DMS79 treated with DMSO at 0.1 percent for 48 hours (cell line): ENCODE measurements at regions not wholly inside any gene's neighbourhood (a gene's known extent, or its start where the extent isn't known, plus 50 kb on each side); places are given as distances from the start of the nearest gene placed in this dataset.
A peak's percentile ranks its signal among the peaks of the same experiment; 100 is the strongest.

ENCODE experiments used
- DNase-seq: peaks from one replicate; lab custom pipeline; 2025; lab: John Stamatoyannopoulos, UW

DNA sequence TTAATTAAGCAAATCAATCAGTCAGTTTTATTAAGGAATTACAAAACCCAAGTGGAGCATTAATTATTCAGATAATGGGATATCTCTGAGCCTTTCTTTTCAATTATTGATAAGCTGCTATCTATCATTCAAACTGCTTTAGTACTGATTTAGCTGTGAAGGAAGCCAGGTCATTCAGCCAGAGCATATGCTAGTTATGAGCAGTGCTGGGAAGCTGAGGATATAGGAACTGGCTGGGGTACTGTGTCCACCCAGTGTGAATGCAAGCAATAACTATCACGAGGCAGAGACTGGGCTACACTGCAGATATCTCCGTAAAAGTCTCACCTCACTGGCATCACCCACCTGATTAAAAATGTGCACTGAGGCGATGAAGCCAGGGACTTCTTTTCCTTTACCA, 496.7 kb upstream of the PIK3C3 start:
- DNase-seq: no peak

DNA sequence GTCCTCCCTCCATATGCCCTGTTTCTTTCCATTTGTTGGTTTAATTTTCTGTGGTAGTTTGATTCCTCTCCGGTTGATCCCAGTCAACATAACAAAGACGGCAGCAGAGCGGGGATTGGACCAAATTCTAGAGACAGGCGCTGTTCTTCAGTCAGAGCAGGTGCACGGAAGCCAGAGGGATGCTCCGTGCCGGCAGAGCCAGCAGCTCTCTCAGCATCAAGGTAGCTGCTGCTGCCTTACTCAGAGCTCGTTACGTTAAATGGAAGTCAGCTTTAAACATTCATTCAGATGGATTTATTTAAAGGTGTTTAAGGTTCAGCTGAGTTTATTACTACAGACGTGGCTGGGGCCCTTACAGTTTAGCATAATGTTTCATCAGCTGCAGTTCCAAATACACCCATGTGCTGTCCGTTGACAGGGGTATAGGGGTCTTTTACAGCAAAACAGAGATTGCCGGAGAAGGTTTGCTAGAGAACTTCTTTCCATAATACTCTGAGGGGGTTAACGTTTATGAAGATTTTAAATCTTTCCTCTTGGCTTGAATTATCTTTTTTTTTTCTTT, 497.2 kb upstream of the PIK3C3 start:
- no peak for DNase-seq

DNA sequence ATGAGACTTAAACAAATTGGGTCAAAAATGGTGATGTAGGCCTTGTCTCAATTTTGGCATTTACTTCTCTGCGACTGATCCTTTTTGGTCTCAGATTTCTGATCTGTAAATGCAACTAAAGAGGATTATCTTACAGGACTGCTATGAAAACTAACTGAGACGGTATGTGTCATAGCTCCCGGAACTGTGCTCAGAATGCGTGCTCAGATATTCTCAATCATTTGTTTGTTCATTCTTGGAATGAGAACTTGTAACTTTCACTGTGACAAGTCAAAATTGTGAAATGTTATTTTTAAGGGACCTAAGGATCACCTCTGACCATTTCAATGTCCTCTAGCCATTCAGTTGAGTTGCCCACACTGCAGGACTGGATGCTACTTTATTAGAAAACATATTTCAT, 498.2 kb upstream of the PIK3C3 start:
- no peak for DNase-seq

DNA sequence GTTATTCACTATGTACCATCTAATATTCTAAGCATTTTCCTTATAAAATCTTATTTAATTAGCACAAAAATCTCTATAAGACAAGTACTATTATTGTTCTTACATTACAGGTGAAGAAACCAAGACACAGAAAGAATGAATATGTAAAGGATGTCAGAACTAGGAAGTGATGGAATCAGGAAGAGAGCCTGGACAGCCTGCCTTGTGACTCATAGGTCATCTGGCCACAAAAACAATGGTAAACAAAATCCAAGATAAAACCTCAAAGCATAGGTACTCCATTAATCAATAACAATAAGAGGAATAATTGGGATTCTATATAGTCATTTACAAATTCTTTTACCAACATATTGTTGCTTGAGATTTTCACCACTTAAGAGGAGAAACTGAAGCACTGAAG, 505.4 kb upstream of the PIK3C3 start:
- no peak for DNase-seq

DNA sequence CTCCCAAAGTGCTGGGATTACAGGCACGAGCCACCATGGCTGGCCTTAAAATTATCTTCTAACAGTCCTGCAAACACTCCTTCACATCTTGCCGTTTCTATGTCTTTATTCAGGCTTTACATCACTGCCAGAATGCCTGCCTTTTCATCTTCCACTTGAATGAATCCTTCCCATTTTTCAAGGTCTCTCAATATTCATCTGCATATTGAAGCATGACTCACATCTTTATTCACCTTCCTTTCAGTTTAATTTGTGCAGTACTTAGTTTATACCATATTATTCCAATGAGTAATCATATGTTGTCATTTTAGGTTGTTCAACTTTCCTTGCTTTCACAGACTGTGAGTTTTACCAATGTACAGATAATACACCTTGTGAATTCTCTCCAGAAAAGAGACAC, 510.1 kb upstream of the PIK3C3 start:
- DNase-seq: no peak

DNA sequence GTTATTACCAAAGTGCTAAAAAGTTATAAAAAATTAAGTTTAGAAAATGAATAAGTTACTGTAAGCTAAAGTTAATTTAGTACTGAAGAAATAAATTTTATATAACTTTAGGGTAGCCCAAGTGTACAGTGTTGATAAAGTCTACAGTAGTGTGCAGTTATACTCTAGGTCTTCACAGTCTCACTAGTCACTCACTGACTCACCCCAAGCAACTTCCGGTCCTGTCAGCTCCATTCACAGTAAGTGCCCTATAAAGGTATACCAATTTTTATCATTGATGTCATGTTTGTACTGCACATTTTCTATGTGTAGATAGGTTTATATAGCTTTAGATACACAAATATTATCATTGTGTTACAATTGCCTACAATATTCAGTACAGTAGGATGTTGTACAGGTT, 518.3 kb upstream of the PIK3C3 start:
- DNase-seq: no peak

DNA sequence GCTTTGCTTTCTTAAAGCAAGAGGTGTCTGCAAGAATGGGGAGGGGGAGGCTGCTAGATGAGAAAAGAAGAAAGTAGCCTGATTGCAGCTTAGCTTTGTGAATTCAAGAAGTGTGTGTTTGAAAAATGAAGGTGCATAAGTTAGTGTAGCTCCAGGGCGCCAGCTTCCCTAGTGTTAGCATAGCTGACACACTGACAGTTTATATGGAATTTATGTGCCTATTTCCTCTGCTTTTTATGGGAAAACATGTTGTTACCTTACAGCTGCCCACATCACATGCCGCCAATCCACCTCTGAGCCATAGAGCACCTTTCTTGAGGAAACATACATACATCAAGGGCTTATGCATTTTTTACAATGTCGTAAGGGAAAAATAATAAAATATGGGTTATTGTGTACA, 536.4 kb upstream of the PIK3C3 start:
- DNase-seq: no peak

DNA sequence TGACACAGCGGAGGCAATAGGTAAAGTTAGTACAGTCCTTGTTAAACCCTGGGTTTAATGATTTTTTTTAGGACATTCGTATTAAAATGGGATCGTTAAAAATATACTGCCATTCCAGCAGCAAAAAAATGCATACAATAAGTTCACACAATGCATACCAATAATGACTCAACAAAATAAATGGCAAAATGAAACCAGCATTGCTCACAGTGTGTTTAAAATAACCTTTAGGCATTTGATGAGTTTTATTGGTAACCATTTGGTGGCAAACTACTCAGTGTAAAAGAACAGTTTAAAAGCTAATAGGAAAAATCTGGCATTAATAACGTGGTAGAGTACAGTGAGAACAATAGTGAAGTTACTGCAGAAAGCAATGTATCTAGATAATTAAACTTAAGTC, 539.0 kb upstream of the PIK3C3 start:
- DNase-seq: no peak

DNA sequence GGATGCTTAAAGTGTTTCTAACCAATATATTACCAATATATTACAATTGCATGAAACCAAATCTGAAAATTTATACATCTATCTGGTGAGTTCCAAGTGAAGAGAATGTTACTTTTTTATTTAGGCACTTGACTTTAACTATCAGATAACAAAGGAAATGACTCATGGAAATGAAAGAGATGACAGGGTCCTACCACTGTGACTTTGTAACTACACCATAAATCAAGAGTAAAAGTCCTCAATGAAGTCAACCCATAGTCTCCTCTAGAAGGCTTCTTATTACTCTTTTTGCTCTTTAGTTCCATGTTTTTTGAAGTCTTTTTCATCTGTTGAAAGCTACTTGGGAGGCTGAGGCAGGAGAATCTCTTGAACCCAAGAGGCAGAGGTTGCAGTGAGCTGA, 545.0 kb upstream of the PIK3C3 start:
- DNase-seq: no peak

DNA sequence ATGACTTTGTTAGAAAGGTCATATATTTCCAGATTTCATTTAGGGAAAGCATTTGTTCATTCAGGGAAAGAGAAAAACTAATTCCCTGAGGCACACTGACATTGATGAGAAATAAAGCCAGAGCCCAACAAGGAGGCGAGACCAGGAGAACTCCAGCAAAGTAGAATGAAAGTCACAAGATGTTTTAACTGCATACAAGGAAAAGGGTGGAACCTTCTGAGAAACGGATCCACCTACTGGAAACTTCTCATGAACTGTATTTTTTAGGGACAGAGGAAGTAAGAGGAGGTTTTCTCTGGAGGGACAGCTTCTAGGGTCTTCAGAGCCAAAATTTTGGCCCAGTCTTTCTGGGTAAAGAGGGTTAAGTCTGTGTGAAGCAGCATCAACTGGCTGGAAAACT, 548.2 kb upstream of the PIK3C3 start:
- DNase-seq: no peak

DNA sequence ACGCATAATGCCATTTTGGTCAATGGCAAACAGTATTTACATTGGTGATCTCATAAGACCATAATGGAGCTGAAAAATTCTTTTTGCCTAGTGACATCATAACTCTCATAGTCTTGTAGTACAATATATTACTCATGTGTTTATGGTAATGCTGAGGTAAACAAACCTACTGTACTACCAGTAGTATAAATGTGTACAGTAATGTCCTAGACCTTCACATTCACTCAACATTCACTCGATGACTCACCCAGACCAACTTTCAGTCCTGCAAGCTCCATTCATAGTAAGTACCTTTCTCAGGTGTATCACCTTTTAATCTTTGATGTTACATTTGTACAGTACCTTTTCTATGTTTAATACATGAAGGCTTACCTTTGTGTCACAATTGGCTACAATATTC, 558.2 kb upstream of the PIK3C3 start:
- DNase-seq: no peak

DNA sequence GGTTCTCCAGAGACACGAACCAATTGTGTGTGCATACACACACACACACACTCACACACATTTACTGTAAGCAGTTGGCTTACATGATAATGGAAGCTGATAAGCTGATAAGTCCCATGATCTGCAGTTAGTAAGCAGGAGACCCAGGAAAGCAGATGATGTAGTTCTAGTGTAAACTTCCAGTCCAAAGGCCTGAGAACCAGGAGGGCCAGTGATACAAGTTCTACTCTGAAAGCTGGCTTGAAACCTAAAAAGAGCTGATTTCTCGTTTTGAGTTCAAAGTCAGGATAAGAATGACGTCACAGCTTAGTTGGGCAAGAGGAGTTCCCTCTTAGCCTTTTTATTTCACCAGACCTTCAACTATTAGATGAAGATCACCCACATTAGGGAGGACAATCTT, 558.8 kb upstream of the PIK3C3 start:
- DNase-seq: no peak

DNA sequence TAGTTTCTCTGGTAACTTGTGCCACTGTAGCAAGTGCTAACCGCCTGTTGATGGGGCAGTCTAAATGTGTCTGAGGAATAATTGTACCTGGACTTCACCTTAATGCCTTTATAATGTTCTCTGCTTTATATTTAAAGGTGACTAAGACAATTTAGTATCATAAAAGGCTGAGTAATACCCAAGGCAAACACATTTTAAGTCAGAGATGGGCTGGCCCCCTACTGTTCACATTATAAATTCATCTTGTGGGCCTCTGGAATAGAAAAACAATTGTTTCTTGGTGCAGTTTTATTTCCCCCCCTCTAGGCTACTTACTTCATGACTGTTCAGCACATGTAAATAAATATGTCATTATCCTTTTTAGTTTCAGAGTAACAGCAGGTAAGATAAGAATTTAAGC, 559.3 kb upstream of the PIK3C3 start:
- no peak for DNase-seq

DNA sequence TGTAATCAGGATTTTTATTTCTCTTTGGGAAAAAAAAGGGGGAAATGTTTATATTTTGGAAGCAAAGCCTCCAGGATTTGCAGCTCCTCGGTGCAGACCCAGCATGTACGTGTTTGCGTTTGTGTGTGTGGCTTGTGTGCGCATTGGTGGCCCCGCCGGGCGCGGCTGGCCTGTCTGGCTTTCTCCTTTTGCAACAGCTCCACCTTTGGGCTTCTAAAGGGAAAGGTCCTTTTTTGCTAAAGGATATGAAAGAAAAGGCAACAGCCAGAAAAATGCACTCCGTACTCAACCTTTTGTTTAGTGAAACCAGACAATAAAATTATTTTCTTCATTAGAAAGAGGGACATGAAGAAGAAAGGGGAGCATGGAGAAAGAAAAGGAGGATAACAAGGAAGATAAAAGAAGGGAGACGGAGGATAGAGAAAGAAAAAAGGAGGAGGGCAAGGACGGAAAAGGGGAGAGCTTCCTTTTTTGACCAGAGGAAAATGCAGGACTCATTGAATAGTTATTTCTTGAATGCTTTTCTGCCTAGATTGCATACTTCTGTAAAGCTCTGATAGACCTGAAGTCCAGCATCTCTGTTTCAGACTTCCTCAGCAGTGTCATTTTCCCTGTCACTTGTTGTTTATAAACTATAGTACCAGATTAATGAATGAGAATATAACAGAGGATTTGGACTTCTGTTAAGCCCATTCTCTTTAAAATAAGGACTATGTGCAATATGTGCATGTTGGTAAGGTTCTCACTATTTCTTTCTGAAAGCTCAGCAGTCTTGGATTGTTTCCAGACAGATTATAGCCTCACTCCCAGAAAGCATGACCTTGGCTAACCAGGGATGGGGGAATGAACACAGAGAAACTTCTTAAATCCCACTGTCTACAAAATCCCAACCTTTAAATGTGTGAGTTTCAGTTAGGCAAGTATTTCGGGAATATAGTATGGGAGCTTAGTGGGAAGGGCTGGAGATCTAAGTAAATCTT, 563.1 kb upstream of the PIK3C3 start:
- peak; percentile 33 for DNase-seq

DNA sequence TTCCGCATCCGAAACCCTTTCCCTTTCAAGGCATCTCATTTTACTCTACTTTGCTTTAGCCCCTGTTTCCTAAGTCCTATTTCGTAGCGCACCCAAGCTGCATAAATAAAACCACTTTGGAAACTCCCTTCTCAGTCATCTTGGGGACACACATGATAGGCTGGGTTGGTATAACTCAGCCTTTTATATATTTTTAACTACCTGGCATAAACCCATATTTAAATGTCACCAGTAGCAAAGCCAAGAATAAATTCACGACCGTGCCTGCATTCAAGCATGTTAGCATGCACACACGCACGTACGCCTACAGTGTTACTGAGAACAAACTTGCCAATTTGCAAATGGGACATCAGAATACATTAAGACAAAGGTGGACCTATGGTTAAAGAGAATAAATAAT, 564.7 kb upstream of the PIK3C3 start:
- no peak for DNase-seq

DNA sequence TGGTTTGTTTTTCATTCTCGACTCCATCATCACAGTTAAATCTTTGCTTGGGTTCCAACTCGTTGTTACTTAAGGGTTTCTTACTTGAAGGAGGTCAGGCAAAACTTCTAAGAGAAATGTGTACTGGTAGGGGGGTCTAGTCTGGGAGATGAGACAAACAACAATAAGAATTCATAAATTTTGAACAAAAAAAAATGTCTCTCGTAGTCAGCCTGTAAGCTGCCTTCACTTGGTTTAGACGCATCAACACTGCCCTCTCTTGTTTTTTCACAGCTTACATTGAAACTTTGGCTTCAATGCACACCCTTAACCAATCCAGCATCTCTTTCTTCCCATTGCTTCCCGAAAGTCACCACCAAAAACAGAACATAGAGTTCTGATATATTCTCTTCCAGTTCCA, 576.4 kb upstream of the PIK3C3 start:
- DNase-seq: no peak

DNA sequence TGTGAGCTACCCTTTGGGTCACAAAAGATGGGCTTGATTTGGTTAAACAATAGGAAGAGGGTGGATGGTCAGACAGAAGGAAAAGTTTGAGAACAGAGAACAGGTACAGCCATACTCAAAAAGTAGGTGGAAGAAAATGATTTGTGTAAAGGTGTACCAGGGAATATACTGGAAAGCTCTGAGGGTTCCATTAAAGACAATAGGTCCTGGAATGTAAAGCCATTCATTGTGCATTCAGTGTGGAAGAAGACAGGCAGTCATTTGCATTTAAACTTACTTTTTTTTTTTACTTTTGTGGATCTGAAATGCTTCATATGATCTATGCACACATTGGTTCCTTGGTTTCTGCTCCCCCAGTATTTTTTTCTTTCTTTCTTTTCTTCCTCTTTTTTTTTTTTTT, 581.4 kb upstream of the PIK3C3 start:
- DNase-seq: no peak

DNA sequence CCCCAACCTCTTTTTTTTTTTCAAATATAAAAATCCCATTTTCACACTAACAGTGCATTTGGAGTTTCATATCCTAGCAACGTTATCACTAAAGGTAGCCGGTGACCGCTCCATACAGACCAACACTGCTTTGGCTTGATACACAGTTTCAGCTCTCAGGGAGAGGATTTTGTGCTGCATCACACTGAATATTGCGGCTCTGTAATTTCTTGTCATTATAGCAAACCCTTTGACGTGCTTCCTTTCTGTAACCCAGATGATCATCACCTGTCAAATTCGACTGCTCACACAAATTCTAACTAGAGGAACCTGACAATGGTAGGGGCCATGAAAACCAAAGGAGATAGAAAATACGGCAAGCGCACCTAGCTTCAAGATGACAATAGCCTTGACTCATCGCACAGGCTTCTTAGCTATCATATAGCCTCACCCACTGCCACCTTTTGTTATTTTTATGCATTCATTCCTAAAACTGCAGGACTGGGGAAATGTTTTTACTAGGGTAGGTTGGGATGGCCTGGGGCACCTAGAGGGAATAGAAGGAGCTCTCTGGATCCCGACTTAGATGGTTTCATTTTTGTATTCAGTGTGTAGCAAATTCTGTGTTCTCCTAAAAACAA, 582.9 kb upstream of the PIK3C3 start:
- DNase-seq: no peak

DNA sequence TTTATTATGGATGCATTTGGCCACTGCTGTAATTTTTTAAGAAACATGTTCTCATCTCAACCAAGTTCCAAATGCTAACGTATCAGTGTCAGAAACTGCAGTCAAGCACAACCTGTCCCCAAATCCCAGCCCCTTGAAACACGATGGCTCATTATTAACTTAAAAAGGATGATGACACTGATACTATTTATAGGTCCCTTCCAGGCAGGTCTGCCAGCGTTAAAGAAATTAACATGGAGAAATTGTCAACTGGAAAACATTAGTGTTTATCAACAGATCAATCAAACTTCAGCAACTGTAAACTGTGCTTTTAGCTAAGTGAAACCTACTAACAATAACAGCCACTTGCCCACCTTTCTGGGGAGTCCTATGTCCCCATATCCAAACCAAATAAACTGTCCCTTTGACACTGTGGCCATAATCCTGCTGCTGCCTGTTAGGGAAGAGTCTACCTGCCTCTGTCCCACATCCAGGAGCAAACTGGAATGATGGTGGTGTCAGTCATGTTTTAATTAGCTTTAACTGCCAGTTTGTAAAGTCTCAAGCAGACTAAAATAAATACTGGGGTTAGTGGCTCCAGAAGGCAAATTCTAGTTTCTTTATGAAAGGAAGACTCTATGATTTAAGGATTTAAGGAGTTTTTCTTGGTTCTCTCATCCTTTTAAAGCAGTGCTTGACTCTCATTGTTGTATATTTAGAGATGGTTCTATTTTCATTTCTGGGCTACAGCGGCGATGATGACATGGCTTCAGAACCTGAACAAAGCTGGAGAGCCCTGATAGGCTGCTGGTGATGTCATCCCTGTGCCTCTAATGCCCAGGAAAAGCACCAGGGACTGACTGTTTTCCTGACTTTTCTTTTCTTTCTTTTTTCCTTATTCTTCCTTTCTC, 583.6 kb upstream of the PIK3C3 start:
- DNase-seq: peak; percentile 37

DNA sequence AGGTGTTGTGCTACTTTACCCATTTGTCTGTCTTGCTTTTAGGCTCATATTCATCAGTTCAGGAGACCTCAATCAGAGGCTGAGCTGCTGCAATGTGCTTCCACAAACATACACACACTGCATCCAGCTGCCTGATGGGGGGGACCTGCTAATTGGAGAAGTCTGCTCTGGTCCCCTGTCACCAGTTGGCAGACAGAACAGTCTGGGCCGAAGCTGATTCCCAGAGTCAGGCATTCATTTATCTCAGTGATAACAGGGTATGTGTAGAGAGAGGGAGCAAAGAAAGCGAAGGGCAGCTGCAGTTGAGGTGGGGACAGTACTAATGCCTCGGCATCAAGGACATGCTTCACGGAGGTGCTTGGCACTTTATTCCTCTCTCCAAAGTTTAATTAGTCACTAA, 584.3 kb upstream of the PIK3C3 start:
- no peak for DNase-seq

DNA sequence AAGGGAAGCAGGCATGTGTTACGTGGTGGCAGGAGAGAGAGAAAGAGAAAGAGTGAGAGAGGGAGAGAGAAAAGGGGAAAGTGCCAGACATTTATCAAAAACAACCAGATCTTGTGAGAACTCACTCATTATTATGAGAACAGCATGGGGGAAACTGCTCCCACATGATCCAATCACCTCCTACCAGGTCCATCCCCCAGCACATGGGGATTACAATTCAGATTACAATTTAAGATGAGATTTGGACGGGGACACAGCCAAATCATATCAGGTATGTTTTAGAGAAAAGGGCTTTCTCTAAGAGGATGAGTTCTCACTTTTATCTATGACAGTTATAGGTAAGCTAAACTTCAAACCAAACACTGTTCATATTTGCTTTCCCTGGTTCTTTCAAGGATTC, 597.3 kb upstream of the PIK3C3 start:
- DNase-seq: no peak

DNA sequence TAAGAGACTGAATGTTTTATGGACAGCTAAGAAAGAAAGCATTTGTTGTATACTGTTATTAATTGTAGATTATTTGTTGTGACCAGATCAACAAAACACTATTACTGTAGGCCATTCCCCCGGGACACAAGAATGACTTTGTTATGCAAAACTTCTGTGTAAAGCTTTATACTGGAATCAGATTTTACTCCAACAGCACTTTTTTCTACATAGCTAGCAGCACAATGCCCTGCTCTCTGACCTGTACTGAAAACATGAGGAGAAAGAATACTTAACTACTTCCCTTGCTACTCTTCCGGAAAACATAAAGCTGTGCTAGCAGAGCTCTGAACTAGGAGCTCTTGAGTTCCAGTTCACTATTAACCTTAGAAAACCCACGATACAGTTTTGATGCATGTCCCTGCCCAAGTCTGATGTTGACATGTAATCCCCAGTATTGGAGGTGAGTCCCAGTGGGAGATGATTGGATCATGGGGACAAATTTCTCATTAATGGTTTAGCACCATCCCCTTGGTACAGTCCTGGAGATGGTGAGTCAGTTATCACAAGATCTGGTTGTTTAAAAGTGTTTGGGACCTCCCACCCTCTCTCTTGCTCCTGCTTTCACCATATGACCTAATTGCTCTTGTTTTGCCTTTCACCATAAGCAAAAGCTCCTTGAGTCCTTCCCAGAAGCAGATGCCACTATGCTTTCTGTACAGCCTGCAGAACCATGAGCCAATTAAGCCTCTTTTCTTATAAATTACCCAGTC, 601.1 kb upstream of the PIK3C3 start:
- no peak for DNase-seq
